WTC11 (cell line): ENCODE measurements at regions not wholly inside any gene's neighbourhood (a gene's known extent, or its start where the extent isn't known, plus 50 kb on each side); places are given as distances from the start of the nearest gene placed in this dataset.

Experiments used
- ATAC-seq: fragments of 200-7000 bp; cut with Tn5 transposase; 2 replicates; pipeline ENCODE4 v1.10.0; 2021; ENCODE audit warnings: mild to moderate bottlenecking, moderate library complexity
- CTCF ChIA-PET: fragments of 300-600 bp; sonication (Branson Sonifier 250); formaldehyde crosslinking; loops from one replicate; lab custom pipeline; 2021; ENCODE audit warnings: antibody characterized with exemption; lab: Charles Lee
- POLR2A ChIA-PET: fragments of 350-600 bp; sonication (Branson Sonifier 250); formaldehyde crosslinking; loops from one replicate; lab custom pipeline; 2021; ENCODE audit warnings: antibody characterized with exemption; lab: Charles Lee
- DNase-seq: peaks from one replicate; pipeline ENCODE4 v3.0.0; 2021; ENCODE audit warnings: low spot score
- H3K27ac Mint-ChIP-seq: 2 replicates; pipeline ENCODE4 v1.8.0; 2021; ENCODE audit warnings: mixed read lengths
- H3K27me3 Mint-ChIP-seq: 2 replicates; pipeline ENCODE4 v1.8.0; 2021; ENCODE audit warnings: low read depth, mild to moderate bottlenecking, moderate library complexity, mixed read lengths
- H3K36me3 Mint-ChIP-seq: 2 replicates; pipeline ENCODE4 v1.8.0; 2021; ENCODE audit warnings: mixed read lengths
- H3K4me1 Mint-ChIP-seq: 2 replicates; pipeline ENCODE4 v1.8.0; 2022; ENCODE audit warnings: mixed read lengths
- H3K4me3 Mint-ChIP-seq: 2 replicates; pipeline ENCODE4 v1.8.0; 2021; ENCODE audit warnings: mild to moderate bottlenecking, moderate library complexity, mixed read lengths
- H3K9me3 Mint-ChIP-seq: 2 replicates; pipeline ENCODE4 v1.8.0; 2021; ENCODE audit warnings: mixed read lengths
- ETV6 ChIP-seq: sonication (generic); formaldehyde crosslinking; IDR thresholded peaks from 2 replicates; pipeline ENCODE4 v1.8.1; 2022; ENCODE audit warnings: mild to moderate bottlenecking, missing genetic modification reagents
- FOXK1 ChIP-seq: sonication (generic); formaldehyde crosslinking; IDR thresholded peaks from 2 replicates; pipeline ENCODE4 v1.8.0; 2022; ENCODE audit warnings: mild to moderate bottlenecking, moderate library complexity, missing genetic modification reagents
- FOXP1 ChIP-seq: sonication (generic); formaldehyde crosslinking; IDR thresholded peaks from 2 replicates; pipeline ENCODE4 v1.8.0; 2022; ENCODE audit warnings: missing genetic modification reagents, mild to moderate bottlenecking, moderate library complexity, borderline replicate concordance
- GABPB1 ChIP-seq: sonication (generic); formaldehyde crosslinking; IDR thresholded peaks from 2 replicates; pipeline ENCODE4 v1.8.1; 2023; ENCODE audit warnings: mild to moderate bottlenecking, missing genetic modification reagents
- HMGXB4 ChIP-seq: sonication (generic); formaldehyde crosslinking; IDR thresholded peaks from 2 replicates; pipeline ENCODE4 v1.8.1; 2023; ENCODE audit warnings: mild to moderate bottlenecking, moderate library complexity, missing genetic modification reagents
- IRF1 ChIP-seq: sonication (generic); formaldehyde crosslinking; IDR thresholded peaks from 2 replicates; pipeline ENCODE4 v1.8.0; 2023; ENCODE audit warnings: missing genetic modification reagents
- IRF2 ChIP-seq: sonication (generic); formaldehyde crosslinking; IDR thresholded peaks from 2 replicates; pipeline ENCODE4 v1.8.0; 2022; ENCODE audit warnings: low read depth, missing genetic modification reagents, borderline replicate concordance
- KAT7 ChIP-seq: sonication (generic); formaldehyde crosslinking; IDR thresholded peaks from 2 replicates; pipeline ENCODE4 v1.8.1; 2023; ENCODE audit warnings: missing genetic modification reagents, mild to moderate bottlenecking, borderline replicate concordance
- OVOL2 ChIP-seq: fragments of 250-450 bp; sonication (Bioruptor Pico); IDR thresholded peaks from 2 replicates; pipeline ENCODE4 v1.9.0; 2021; ENCODE audit warnings: mild to moderate bottlenecking, borderline replicate concordance
- RELA ChIP-seq: sonication (generic); formaldehyde crosslinking; IDR thresholded peaks from 2 replicates; pipeline ENCODE4 v1.8.1; 2022; ENCODE audit warnings: missing genetic modification reagents, mild to moderate bottlenecking, borderline replicate concordance
- TCF7 ChIP-seq: sonication (generic); formaldehyde crosslinking; IDR thresholded peaks from 2 replicates; pipeline ENCODE4 v1.8.0; 2022; ENCODE audit warnings: mild to moderate bottlenecking, low read depth, missing genetic modification reagents, moderate library complexity
- USF1 ChIP-seq: sonication (generic); formaldehyde crosslinking; IDR thresholded peaks from 2 replicates; pipeline ENCODE4 v1.8.0; 2022; ENCODE audit warnings: mild to moderate bottlenecking, missing genetic modification reagents
- ZNF396 ChIP-seq: fragments of 250-450 bp; sonication (Bioruptor Pico); IDR thresholded peaks from 2 replicates; pipeline ENCODE4 v1.8.0; 2021; ENCODE audit warnings: mild to moderate bottlenecking, moderate library complexity, borderline replicate concordance
- ZNF416 ChIP-seq: fragments of 250-450 bp; sonication (Bioruptor Pico); IDR thresholded peaks from 2 replicates; pipeline ENCODE4 v1.9.0; 2021; ENCODE audit warnings: mild to moderate bottlenecking, inconsistent platforms
- ZNF423 ChIP-seq: fragments of 250-450 bp; sonication (Bioruptor Pico); IDR thresholded peaks from 2 replicates; pipeline ENCODE4 v2.1.2; 2022; ENCODE audit warnings: mild to moderate bottlenecking, moderate library complexity
- ZNF425 ChIP-seq: fragments of 250-450 bp; sonication (Bioruptor Pico); conservative IDR thresholded peaks from 2 replicates; pipeline ENCODE4 v1.9.0; 2021; ENCODE audit warnings: mild to moderate bottlenecking
- ZNF532 ChIP-seq: fragments of 250-450 bp; sonication (Bioruptor Pico); IDR thresholded peaks from 2 replicates; pipeline ENCODE4 v1.9.0; 2021; ENCODE audit warnings: mild to moderate bottlenecking, borderline replicate concordance
- ZNF671 ChIP-seq: fragments of 250-450 bp; sonication (Bioruptor Pico); IDR thresholded peaks from 2 replicates; pipeline ENCODE4 v1.8.0; 2021; ENCODE audit warnings: mild to moderate bottlenecking

- TF ChIP-seq HMGXB4 (no peak), FOXP1 (CRISPR knock-in tag) (no peak), ZNF425 (CRISPR knock-in tag) (no peak), ZNF423 (CRISPR knock-in tag) (no peak), IRF1 (CRISPR knock-in tag) (no peak), ETV6 (CRISPR knock-in tag) (no peak), FOXK1 (no peak), KAT7 (no peak), ZNF671 (CRISPR knock-in tag) (no peak)
Observed at GRCh38 chr18:39489431-39489830, 1923.8 kb upstream of the CELF4 start (continued).

- H3K27me3 Mint-ChIP-seq: no peaks in the 10 kb centered on the region
- H3K27ac Mint-ChIP-seq: no peak overlapping the region
- CTCF ChIA-PET: no interaction called here
- DNase-seq: no peak
- TF ChIP-seq ZNF532 (CRISPR knock-in tag) (no peak), FOXP1 (CRISPR knock-in tag) (no peak), ZNF396 (CRISPR knock-in tag) (no peak), IRF2 (CRISPR knock-in tag) (no peak)
- TF ChIP-seq, all 79 proteins: peak for 0
- H3K4me3 Mint-ChIP-seq: no peak overlapping the region
- ATAC-seq: no peak
- POLR2A ChIA-PET: no interaction called here
- peaks cover 7% of the 10 kb centered on the region for H3K9me3 Mint-ChIP-seq
- H3K4me1 Mint-ChIP-seq: peaks cover 15% of the 10 kb centered on the region
- H3K36me3 Mint-ChIP-seq: peaks cover 2% of the 10 kb centered on the region; the same call in 1 of the 2 replicates
Observed at GRCh38 chr18:39487932-39488331, 1922.3 kb upstream of the CELF4 start.

GRCh38 chr18:39486268-39486667 is 1920.7 kb upstream of the CELF4 start:
- H3K27ac Mint-ChIP-seq: no peak overlapping the region
- CTCF ChIA-PET: interaction anchor here (1.1 to 1.2 kb wide), 2 partner anchors 14 to 35 kb away, joined by 3 to 6 read pairs; no protein-coding TSS in a partner anchor

More at GRCh38 chr18:39486268-39486667, 1920.7 kb upstream of the CELF4 start:
- no peaks in the 10 kb centered on the region for H3K36me3 Mint-ChIP-seq
- no peak overlapping the region for H3K4me3 Mint-ChIP-seq
- POLR2A ChIA-PET: no interaction called here
- TF ChIP-seq GABPB1 (CRISPR knock-in tag) (no peak), ZNF416 (CRISPR knock-in tag) (no peak), USF1 (CRISPR knock-in tag) (no peak), OVOL2 (CRISPR knock-in tag) (no peak), RELA (no peak), TCF7 (CRISPR knock-in tag) (no peak)
- DNase-seq (peak; percentile 11), ATAC-seq (peak; percentile 75)
- H3K27me3 Mint-ChIP-seq: no peaks in the 10 kb centered on the region
- peaks cover 15% of the 10 kb centered on the region for H3K4me1 Mint-ChIP-seq
- H3K9me3 Mint-ChIP-seq: no peaks in the 10 kb centered on the region
